T-cell (primary cell): ENCODE measurements at regions not wholly inside any gene's neighbourhood (a gene's known extent, or its start where the extent isn't known, plus 50 kb on each side); places are given as distances from the start of the nearest gene placed in this dataset.

Source experiments
- ATAC-seq, 4 experiments: fragments of 200-7000 bp in 3 of 4; fragments of 150-1000 bp in 1 of 4; cut with Tn5 transposase; replicated peaks in 1 of 4; 1 replicate in 3 of 4; 2 replicates in 1 of 4; pipeline ENCODE4 v1.10.0; 2021; ENCODE audit warnings: moderate library complexity in 3 of 4, mild to moderate bottlenecking in 2 of 4, moderate number of reproducible peaks in 1 of 4
- CTCF ChIA-PET, 2 donors: fragments of 300-600 bp; sonication (Branson Sonifier 250); formaldehyde crosslinking; loops; one replicate each; lab custom pipeline; 2022; ENCODE audit warnings: antibody characterized with exemption in 2 of 2; lab: Charles Lee
- POLR2A ChIA-PET, 2 donors: fragments of 300-600 bp; sonication (Branson Sonifier 250); formaldehyde crosslinking; loops; one replicate each; lab custom pipeline; 2022; ENCODE audit warnings: antibody characterized with exemption in 2 of 2; lab: Charles Lee
- DNase-seq, 35 experiments: peaks; one replicate each; pipeline versions ENCODE4 v3.0.0 to v3.0.0-alpha.2; 2013 to 2023
- H3K27ac ChIP-seq: one replicate; pipeline ENCODE4 v1.5.1; 2013; ENCODE audit warnings: low read length
- H3K27me3 ChIP-seq, 2 experiments: replicated peaks in 1 of 2; 1 replicate in 1 of 2; 2 replicates in 1 of 2; pipeline versions ENCODE4 v1.6.1 to v1.7.0; 2013; ENCODE audit warnings: low read length in 1 of 2, mixed read lengths in 1 of 2; ENCODE audit not compliant: control insufficient read depth in 2 of 2, insufficient read depth in 2 of 2; ENCODE audit errors: extremely low read depth in 1 of 2
- H3K36me3 ChIP-seq, 2 donors: 1 replicate in 1 of 2; 2 replicates in 1 of 2; pipeline versions ENCODE4 v1.6.1 to v1.7.0; 2013; ENCODE audit warnings: low read length in 1 of 2; ENCODE audit not compliant: control insufficient read depth in 2 of 2, insufficient read depth in 1 of 2; ENCODE audit errors: extremely low read depth in 1 of 2
- H3K4me1 ChIP-seq, 2 experiments: 1 replicate in 1 of 2; 2 replicates in 1 of 2; pipeline versions ENCODE4 v1.6.1 to v1.7.0; 2013; ENCODE audit warnings: low read length in 2 of 2, mixed read lengths in 1 of 2; ENCODE audit not compliant: insufficient read depth in 2 of 2, control insufficient read depth in 1 of 2; ENCODE audit errors: extremely low read depth in 1 of 2
- H3K4me3 ChIP-seq, 2 donors: 1 replicate in 1 of 2; 2 replicates in 1 of 2; pipeline versions ENCODE4 v1.5.1 to v1.7.0; 2013; ENCODE audit warnings: mild to moderate bottlenecking in 2 of 2, low read length in 1 of 2, moderate library complexity in 1 of 2; ENCODE audit not compliant: control insufficient read depth in 1 of 2; ENCODE audit errors: extremely low read depth in 1 of 2
- H3K9me3 ChIP-seq: 2 replicates; pipeline ENCODE4 v1.7.0; 2013
- H3K27ac Mint-ChIP-seq, 2 donors: one replicate each; pipeline ENCODE4 v1.8.0; 2020 to 2021; ENCODE audit warnings: mild to moderate bottlenecking in 2 of 2, mixed read lengths in 2 of 2
- H3K27me3 Mint-ChIP-seq, 2 donors: one replicate each; pipeline ENCODE4 v1.8.0; 2021 to 2022; ENCODE audit warnings: mixed read lengths in 2 of 2
- H3K36me3 Mint-ChIP-seq: one replicate; pipeline ENCODE4 v1.8.0; 2021; ENCODE audit warnings: mixed read lengths
- H3K4me1 Mint-ChIP-seq, 3 donors: one replicate each; pipeline ENCODE4 v1.8.0; 2020 to 2022; ENCODE audit warnings: mixed read lengths in 3 of 3, mild to moderate bottlenecking in 1 of 3
- H3K4me3 Mint-ChIP-seq, 3 donors: one replicate each; pipeline ENCODE4 v1.8.0; 2020 to 2022; ENCODE audit warnings: mild to moderate bottlenecking in 3 of 3, mixed read lengths in 3 of 3, moderate library complexity in 3 of 3
- H3K9me3 Mint-ChIP-seq, 3 donors: one replicate each; pipeline ENCODE4 v1.8.0; 2020 to 2022; ENCODE audit warnings: mixed read lengths in 3 of 3
- WGBS: methylation state at CpG from one replicate; pipeline ENCODE4 v1.1.5; 2013; ENCODE audit warnings: missing lambda C conversion rate; ENCODE audit not compliant: insufficient coverage; 5-methylcytosine and 5-hydroxymethylcytosine counted together

GRCh38 chr3:45322616-45323015, 65.8 kb upstream of the LARS2 start:
- no peaks in the 10 kb centered on the region for H3K9me3 Mint-ChIP-seq
- no peak overlapping the region for H3K27ac ChIP-seq
- H3K36me3 ChIP-seq, result no peaks in the 10 kb centered on the region

GRCh38 chr3:45325676-45326075, 62.7 kb upstream of the LARS2 start:
- H3K4me3 ChIP-seq, result no peak overlapping the region
- no peak overlapping the region for H3K27ac ChIP-seq
- H3K27me3 ChIP-seq, result peaks cover 0 to 46% of the 10 kb centered on the region in 2 experiments
- no peaks in the 10 kb centered on the region for H3K9me3 ChIP-seq
- no peaks in the 10 kb centered on the region for H3K36me3 Mint-ChIP-seq
- no peaks in the 10 kb centered on the region for H3K9me3 Mint-ChIP-seq
- no peak for DNase-seq
- no peak overlapping the region for H3K4me3 Mint-ChIP-seq
- H3K4me1 ChIP-seq, result peaks cover 0 to 2% of the 10 kb centered on the region in 2 experiments
- ChIA-PET CTCF (no interaction called here), POLR2A (no interaction called here)
- WGBS, result 76% methylated on average over 3 of the region's 4 CpGs
- no peak overlapping the region for H3K27ac Mint-ChIP-seq
- peaks cover 7 to 11% (median 9%) of the 10 kb centered on the region in 3 donors for H3K4me1 Mint-ChIP-seq
- H3K36me3 ChIP-seq, result no peaks in the 10 kb centered on the region
- peaks cover 27 to 28% of the 10 kb centered on the region in 2 donors for H3K27me3 Mint-ChIP-seq
- ATAC-seq, result no peak

More at GRCh38 chr3:45322616-45323015, 65.8 kb upstream of the LARS2 start:
- ChIA-PET CTCF (no interaction called here), POLR2A (no interaction called here)
- Mint-ChIP-seq H3K4me1 (peaks cover 0 to 3% (median 0%) of the 10 kb centered on the region in 3 donors), H3K27me3 (peaks cover 14 to 22% of the 10 kb centered on the region in 2 donors), H3K27ac (no peak overlapping the region), H3K4me3 (no peak overlapping the region), H3K36me3 (no peaks in the 10 kb centered on the region)
- Histone ChIP-seq H3K9me3 (no peaks in the 10 kb centered on the region), H3K4me3 (no peak overlapping the region), H3K4me1 (no peaks in the 10 kb centered on the region), H3K27me3 (peaks cover 0 to 35% of the 10 kb centered on the region in 2 experiments)
- DNase-seq (no peak), ATAC-seq (no peak)
- 94% methylated on average over 2 of the region's 4 CpGs for WGBS

- Mint-ChIP-seq H3K27me3 (peaks cover 27 to 38% of the 10 kb centered on the region in 2 donors), H3K27ac (no peak overlapping the region), H3K4me1 (peaks cover 7 to 11% (median 9%) of the 10 kb centered on the region in 3 donors), H3K4me3 (no peak overlapping the region), H3K9me3 (no peaks in the 10 kb centered on the region), H3K36me3 (no peaks in the 10 kb centered on the region)
- Histone ChIP-seq H3K36me3 (no peaks in the 10 kb centered on the region), H3K9me3 (no peaks in the 10 kb centered on the region), H3K27me3 (peaks cover 0 to 40% of the 10 kb centered on the region in 2 experiments), H3K27ac (no peak overlapping the region), H3K4me1 (peaks cover 0 to 2% of the 10 kb centered on the region in 2 experiments), H3K4me3 (no peak overlapping the region)
- ChIA-PET POLR2A (no interaction called here), CTCF (no interaction called here)
- 0% methylated on average over 2 of the region's 8 CpGs for WGBS
- ATAC-seq (peak in 3 of 4 experiments; percentile 40 to 62 (median 54)), DNase-seq (peak in 1 of 35 experiments; percentile 7)
Measured at GRCh38 chr3:45329761-45330305, 58.5 kb upstream of the LARS2 start.

- POLR2A ChIA-PET, result no interaction called here
Measured at GRCh38 chr3:45330510-45331295, 57.7 kb upstream of the LARS2 start.

GRCh38 chr3:45332493-45332892, 55.9 kb upstream of the LARS2 start:
- Mint-ChIP-seq H3K4me1 (peaks cover 7 to 11% (median 9%) of the 10 kb centered on the region in 3 donors), H3K27me3 (peaks cover 19 to 38% of the 10 kb centered on the region in 2 donors), H3K36me3 (no peaks in the 10 kb centered on the region), H3K27ac (no peak overlapping the region), H3K9me3 (no peaks in the 10 kb centered on the region), H3K4me3 (no peak overlapping the region)
- no peak for DNase-seq
- Histone ChIP-seq H3K36me3 (no peaks in the 10 kb centered on the region), H3K27me3 (peaks cover 0 to 43% of the 10 kb centered on the region in 2 experiments), H3K27ac (no peak overlapping the region), H3K4me1 (peaks cover 0 to 2% of the 10 kb centered on the region in 2 experiments), H3K9me3 (no peaks in the 10 kb centered on the region), H3K4me3 (no peak overlapping the region)
- ChIA-PET POLR2A (no interaction called here), CTCF (no interaction called here)
- ATAC-seq, result no peak
- 93% methylated on average over 3 of the region's 6 CpGs for WGBS

More at GRCh38 chr3:45330510-45331295, 57.7 kb upstream of the LARS2 start:
- H3K4me1 ChIP-seq, result peaks cover 0 to 2% of the 10 kb centered on the region in 2 experiments
- H3K27ac ChIP-seq, result no peak overlapping the region
- no peaks in the 10 kb centered on the region for H3K9me3 ChIP-seq
- Mint-ChIP-seq H3K4me3 (no peak overlapping the region), H3K27me3 (peaks cover 32 to 45% of the 10 kb centered on the region in 2 donors), H3K4me1 (peaks cover 7 to 11% (median 9%) of the 10 kb centered on the region in 3 donors), H3K36me3 (no peaks in the 10 kb centered on the region), H3K9me3 (no peaks in the 10 kb centered on the region), H3K27ac (no peak overlapping the region)
- H3K36me3 ChIP-seq, result no peaks in the 10 kb centered on the region
- no peak overlapping the region for H3K4me3 ChIP-seq
- CTCF ChIA-PET, result no interaction called here
- ATAC-seq (no peak), DNase-seq (no peak)
- WGBS, result no CpG with 5 or more reads among the region's 5 CpGs
- H3K27me3 ChIP-seq, result peaks cover 0 to 43% of the 10 kb centered on the region in 2 experiments

GRCh38 chr3:45332901-45333407, 55.4 kb upstream of the LARS2 start:
- H3K27ac Mint-ChIP-seq, result no peak overlapping the region
- H3K27ac ChIP-seq, result no peak overlapping the region
- CTCF ChIA-PET, result no interaction called here
- H3K4me1 ChIP-seq, result peaks cover 0 to 2% of the 10 kb centered on the region in 2 experiments
- peaks cover 7 to 11% (median 9%) of the 10 kb centered on the region in 3 donors for H3K4me1 Mint-ChIP-seq
- peaks cover 0 to 43% of the 10 kb centered on the region in 2 experiments for H3K27me3 ChIP-seq
- peaks cover 19 to 37% of the 10 kb centered on the region in 2 donors for H3K27me3 Mint-ChIP-seq
- POLR2A ChIA-PET, result interaction anchor here in 1 of 2 donors (0.6 kb wide), 1 partner anchor 15 kb away, joined by 4 read pairs; no protein-coding TSS in a partner anchor
- H3K4me3 Mint-ChIP-seq, result no peak overlapping the region
- H3K36me3 Mint-ChIP-seq, result no peaks in the 10 kb centered on the region
- H3K9me3 Mint-ChIP-seq, result no peaks in the 10 kb centered on the region
- H3K9me3 ChIP-seq, result no peaks in the 10 kb centered on the region
- H3K36me3 ChIP-seq, result no peaks in the 10 kb centered on the region
- no peak overlapping the region for H3K4me3 ChIP-seq
- ATAC-seq (no peak), DNase-seq (no peak)
- WGBS, result 60% methylated on average over 1 of the region's 4 CpGs
